Aorta (tissue), 5 donors: ENCODE measurements at regions not wholly inside any gene's neighbourhood (a gene's known extent, or its start where the extent isn't known, plus 50 kb on each side); places are given as distances from the start of the nearest gene placed in this dataset.

Experiments
- ATAC-seq: fragments of 200-7000 bp; cut with Tn5 transposase; one replicate; pipeline ENCODE4 v1.9.1; 2022; ENCODE audit warnings: moderate library complexity; ENCODE audit not compliant: low FRiP score
- DNase-seq, 2 donors: peaks; one replicate each; pipeline ENCODE4 v3.0.0-alpha.2; 2020
- H3K27ac ChIP-seq, 2 donors: one replicate each; pipeline ENCODE4 v1.5.1; 2013; ENCODE audit warnings: low read length in 2 of 2, mild to moderate bottlenecking in 2 of 2, moderate library complexity in 2 of 2, control low read depth in 1 of 2, inconsistent platforms in 1 of 2, low read depth in 1 of 2
- H3K27me3 ChIP-seq, 2 donors: one replicate each; pipeline ENCODE4 v1.6.1; 2013; ENCODE audit warnings: control low read depth in 1 of 2, low read length in 1 of 2, mild to moderate bottlenecking in 1 of 2, moderate library complexity in 1 of 2; ENCODE audit not compliant: insufficient read depth in 2 of 2, control insufficient read depth in 1 of 2
- H3K36me3 ChIP-seq, 2 donors: one replicate each; pipeline ENCODE4 v1.6.1; 2013; ENCODE audit warnings: control low read depth in 1 of 2, low read length in 1 of 2, mild to moderate bottlenecking in 1 of 2; ENCODE audit not compliant: insufficient read depth in 2 of 2, control insufficient read depth in 1 of 2
- H3K4me1 ChIP-seq, 2 donors: one replicate each; pipeline ENCODE4 v1.6.1; 2013; ENCODE audit warnings: low read length in 2 of 2, control low read depth in 1 of 2, mild to moderate bottlenecking in 1 of 2, moderate library complexity in 1 of 2; ENCODE audit not compliant: insufficient read depth in 2 of 2, control insufficient read depth in 1 of 2
- H3K4me3 ChIP-seq, 2 donors: one replicate each; pipeline ENCODE4 v1.5.1; 2013; ENCODE audit warnings: low read length in 2 of 2, control low read depth in 1 of 2, mild to moderate bottlenecking in 1 of 2
- H3K9me3 ChIP-seq: one replicate; pipeline ENCODE4 v1.6.1; 2013; ENCODE audit warnings: mild to moderate bottlenecking, low read length; ENCODE audit not compliant: control insufficient read depth
- WGBS, 2 donors: extraction: QIAGEN DNeasy Blood & Tissue Kit; methylation state at CpG; one replicate each; pipeline ENCODE4 v1.1.7; 2013; 5-methylcytosine and 5-hydroxymethylcytosine counted together
- intact Hi-C, 2 donors: fragments of 100-400 bp; cut with DNase I; formaldehyde crosslinking; loops; one replicate each; pipeline versions ENCODE4 v1.14.2 to v1.15.0; 2022
- donor health status: healthy with polysubstance abuse.
- donor health status: Bipolar disorder and iron deficiency.
- donor health status: DM: no; HTN: no; CAD: no.
- donor health status: DM: no; HTN: no; CAD: no.
- donor health status: DM: yes; HTN: yes; CAD: no.

DNA sequence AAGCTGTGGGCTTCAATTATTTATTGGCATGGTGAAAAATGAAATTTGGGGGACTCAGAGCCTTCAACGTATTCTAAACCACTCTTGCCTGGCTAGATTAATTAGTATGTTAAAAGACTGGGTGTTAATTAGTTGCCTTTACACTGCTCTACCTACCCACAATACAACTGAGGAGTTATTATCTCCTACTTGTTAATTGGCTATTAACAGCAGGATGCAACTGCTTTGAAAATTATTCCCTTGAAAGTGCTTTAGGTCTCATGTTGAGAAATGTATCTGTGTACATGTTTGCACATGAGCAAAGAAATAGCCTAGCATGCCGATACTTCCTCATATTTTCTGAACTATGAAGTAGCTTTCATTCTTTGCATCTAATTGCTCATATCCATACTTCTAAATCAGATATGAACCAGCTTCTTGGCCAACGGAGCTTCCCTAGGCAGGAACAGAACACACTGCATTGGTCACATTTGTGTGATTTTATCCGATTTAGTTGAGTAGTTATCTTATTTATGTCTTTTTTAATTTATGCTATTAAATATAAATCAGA lies 155.8 kb downstream of the GPAM start:
- H3K9me3 ChIP-seq = peaks cover 3% of the 10 kb centered on the region
- no peak for DNase-seq
- no peaks in the 10 kb centered on the region for H3K36me3 ChIP-seq
- intact Hi-C loops = no loop called here
- ATAC-seq = no peak
- peaks cover 0 to 2% of the 10 kb centered on the region in 2 donors for H3K27me3 ChIP-seq
- no peak overlapping the region for H3K4me3 ChIP-seq
- WGBS, 2 donors = 65 to 74% methylated on average over 4 of the region's 4 CpGs
- H3K4me1 ChIP-seq = no peaks in the 10 kb centered on the region
- no peak overlapping the region for H3K27ac ChIP-seq

DNA sequence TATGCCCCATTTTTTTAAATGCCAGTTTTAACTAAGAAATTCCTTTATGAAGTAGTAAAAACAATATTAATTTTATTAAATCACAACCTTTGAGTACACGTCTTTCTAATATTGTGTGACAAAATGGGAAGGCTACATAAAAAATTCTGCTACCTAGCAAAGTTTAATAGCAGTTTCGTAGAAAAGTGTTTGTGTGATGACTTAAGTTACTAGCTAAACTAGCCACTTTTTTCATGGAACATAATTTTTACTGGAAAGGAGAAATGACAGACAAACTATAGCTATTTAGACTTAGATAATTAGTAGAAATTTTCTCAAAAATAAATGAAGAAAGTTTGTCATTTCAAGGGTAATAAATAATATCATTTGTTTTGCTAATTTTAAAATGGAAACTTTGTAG lies 153.1 kb downstream of the GPAM start:
- ATAC-seq = no peak
- Histone ChIP-seq H3K27me3 (peaks cover 0 to 2% of the 10 kb centered on the region in 2 donors), H3K36me3 (no peaks in the 10 kb centered on the region), H3K4me1 (no peaks in the 10 kb centered on the region), H3K9me3 (peaks cover 6% of the 10 kb centered on the region), H3K27ac (no peak overlapping the region), H3K4me3 (no peak overlapping the region)
- DNase-seq = no peak
- WGBS, 2 donors = 55% methylated on average over 2 of the region's 2 CpGs
- intact Hi-C loops = no loop called here

GRCh38 chr10:112039823-112040222 lies 143.7 kb downstream of the GPAM start:
- WGBS, 2 donors = 76 to 84% methylated on average over 3 of the region's 3 CpGs
- no peaks in the 10 kb centered on the region for H3K36me3 ChIP-seq
- intact Hi-C loops = no loop called here
- H3K4me1 ChIP-seq = no peaks in the 10 kb centered on the region
- DNase-seq (no peak), ATAC-seq (no peak)
- H3K4me3 ChIP-seq = no peak overlapping the region
- no peaks in the 10 kb centered on the region for H3K27me3 ChIP-seq
- no peak overlapping the region for H3K27ac ChIP-seq
- peaks cover 8% of the 10 kb centered on the region for H3K9me3 ChIP-seq

DNA sequence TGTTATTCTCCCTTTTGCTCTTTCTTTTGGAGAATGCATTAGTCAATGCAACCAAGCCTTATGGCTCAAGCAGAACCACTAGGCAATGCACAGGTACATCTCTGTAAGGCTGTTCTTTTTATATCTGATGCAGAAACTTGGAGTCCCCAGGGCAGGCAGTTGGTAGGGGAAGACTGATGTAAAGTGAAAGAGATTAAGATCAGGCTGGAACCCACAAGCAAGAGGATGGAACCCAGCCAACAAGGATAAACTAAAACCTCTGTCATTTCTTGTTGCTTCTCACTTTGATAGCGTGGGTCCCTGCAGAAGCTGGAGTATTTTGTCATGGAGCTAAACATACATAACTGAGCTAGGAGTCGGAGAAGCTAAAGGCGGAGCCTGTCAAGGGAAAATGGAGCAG lies 142.9 kb downstream of the GPAM start:
- ATAC-seq (no peak), DNase-seq (no peak)
- Histone ChIP-seq H3K36me3 (no peaks in the 10 kb centered on the region), H3K9me3 (peaks cover 6% of the 10 kb centered on the region), H3K4me1 (no peaks in the 10 kb centered on the region), H3K27me3 (no peaks in the 10 kb centered on the region), H3K4me3 (no peak overlapping the region), H3K27ac (no peak overlapping the region)
- 72 to 74% methylated on average over 3 of the region's 3 CpGs for WGBS, 2 donors
- intact Hi-C loops = no loop called here

GRCh38 chr10:112045938-112046337 lies 137.6 kb downstream of the GPAM start:
- Histone ChIP-seq H3K9me3 (peaks cover under 1% of the 10 kb centered on the region), H3K4me3 (no peak overlapping the region), H3K27me3 (peaks cover 0 to 3% of the 10 kb centered on the region in 2 donors), H3K4me1 (no peaks in the 10 kb centered on the region), H3K27ac (no peak overlapping the region), H3K36me3 (no peaks in the 10 kb centered on the region)
- intact Hi-C loops = no loop called here
- ATAC-seq (no peak), DNase-seq (no peak)
- 17 to 41% methylated on average over 3 of the region's 3 CpGs for WGBS, 2 donors

DNA sequence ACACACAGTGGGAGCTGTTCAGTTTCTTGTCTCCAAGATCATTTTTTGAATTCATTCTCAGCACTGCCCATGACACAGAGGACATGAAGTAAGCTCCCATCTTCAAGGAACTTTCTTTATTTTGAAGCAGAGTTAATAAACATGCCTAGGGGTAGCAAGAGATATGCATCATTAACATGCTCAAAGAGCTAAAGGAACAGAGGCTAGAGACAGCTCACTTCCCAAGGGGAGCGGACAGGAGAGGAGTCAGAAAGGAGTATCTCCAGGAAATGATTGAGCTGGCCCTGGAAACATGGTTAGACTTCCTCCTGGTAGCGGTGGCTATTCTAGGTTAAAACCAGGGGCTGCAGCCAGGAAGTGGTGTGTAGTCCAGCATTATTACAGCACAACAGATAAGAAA lies 135.9 kb downstream of the GPAM start:
- no peaks in the 10 kb centered on the region for H3K36me3 ChIP-seq
- H3K4me1 ChIP-seq = no peaks in the 10 kb centered on the region
- no peak overlapping the region for H3K27ac ChIP-seq
- no peaks in the 10 kb centered on the region for H3K9me3 ChIP-seq
- intact Hi-C loops = no loop called here
- WGBS, 2 donors = 38 to 42% methylated on average over 2 of the region's 2 CpGs
- H3K27me3 ChIP-seq = peaks cover 0 to 3% of the 10 kb centered on the region in 2 donors
- DNase-seq (no peak), ATAC-seq (no peak)
- H3K4me3 ChIP-seq = no peak overlapping the region

DNA sequence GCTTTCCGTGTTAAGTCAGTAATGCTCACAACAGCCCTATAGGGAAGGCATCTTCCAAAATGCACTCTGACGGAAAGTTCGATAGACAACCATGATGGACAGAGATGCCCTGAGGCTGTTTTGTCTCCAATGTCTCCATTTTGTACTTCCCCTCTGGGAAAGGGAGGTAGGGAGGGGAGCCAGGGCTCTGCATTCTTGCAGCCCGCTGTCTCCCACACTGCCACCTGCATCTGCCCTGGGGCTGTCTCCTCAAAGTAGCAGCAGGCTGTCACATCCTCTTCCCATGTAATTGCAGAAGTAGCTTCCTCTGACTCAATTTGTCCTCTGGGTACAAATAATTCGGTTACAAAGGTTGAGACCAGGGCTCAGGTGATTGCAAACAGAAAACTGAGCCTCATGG lies 131.4 kb downstream of the GPAM start:
- H3K4me1 ChIP-seq = no peaks in the 10 kb centered on the region
- WGBS, 2 donors = 66 to 78% methylated on average over 5 of the region's 5 CpGs
- no peaks in the 10 kb centered on the region for H3K36me3 ChIP-seq
- H3K27me3 ChIP-seq = peaks cover 0 to 4% of the 10 kb centered on the region in 2 donors
- no peak overlapping the region for H3K27ac ChIP-seq
- H3K4me3 ChIP-seq = no peak overlapping the region
- peaks cover 5% of the 10 kb centered on the region for H3K9me3 ChIP-seq
- intact Hi-C loops = no loop called here
- ATAC-seq (no peak), DNase-seq (no peak)

GRCh38 chr10:112053895-112054294 lies 129.7 kb downstream of the GPAM start:
- H3K4me3 ChIP-seq = no peak overlapping the region
- H3K9me3 ChIP-seq = peaks cover 5% of the 10 kb centered on the region
- H3K4me1 ChIP-seq = no peaks in the 10 kb centered on the region
- intact Hi-C loops = no loop called here
- H3K27ac ChIP-seq = no peak overlapping the region
- DNase-seq (no peak), ATAC-seq (no peak)
- peaks cover 0 to 2% of the 10 kb centered on the region in 2 donors for H3K27me3 ChIP-seq
- WGBS, 2 donors = 79 to 82% methylated on average over 1 of the region's 1 CpG
- H3K36me3 ChIP-seq = no peaks in the 10 kb centered on the region

DNA sequence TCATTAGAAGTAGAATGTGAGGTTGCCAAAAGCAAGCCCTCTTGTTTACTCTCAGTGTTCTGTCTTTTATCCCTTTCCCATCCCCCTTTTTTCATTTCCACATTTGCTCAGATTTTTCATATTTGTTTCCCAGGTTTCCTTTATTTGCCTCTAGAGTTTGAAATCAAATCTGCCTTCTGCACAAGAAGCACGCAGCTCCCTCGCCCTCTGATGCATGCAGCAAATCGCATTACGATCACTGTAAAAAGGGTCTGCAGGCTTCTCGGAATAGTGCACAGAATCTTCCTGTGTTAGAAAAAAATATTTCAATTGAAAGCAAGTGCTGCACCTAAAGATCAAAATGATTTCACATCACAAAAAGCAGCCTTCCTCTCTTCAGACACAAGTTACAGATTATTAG lies 129.0 kb downstream of the GPAM start:
- H3K4me3 ChIP-seq = no peak overlapping the region
- WGBS, 2 donors = 86 to 92% methylated on average over 5 of the region's 5 CpGs
- no peaks in the 10 kb centered on the region for H3K4me1 ChIP-seq
- H3K27me3 ChIP-seq = peaks cover 0 to 2% of the 10 kb centered on the region in 2 donors
- no peak overlapping the region for H3K27ac ChIP-seq
- DNase-seq (no peak), ATAC-seq (no peak)
- peaks cover 5% of the 10 kb centered on the region for H3K9me3 ChIP-seq
- intact Hi-C loops = no loop called here
- no peaks in the 10 kb centered on the region for H3K36me3 ChIP-seq
